Activated CD4-positive, alpha-beta T cell treated with anti-CD3 and anti-CD28 coated beads, Interleukin-10, Interleukin-2, amounts not matched to agents 100 ng/mL and 50 ng/mL, durations not matched to agents 16 hours and 8 hours (primary cell): ENCODE measurements at regions not wholly inside any gene's neighbourhood (a gene's known extent, or its start where the extent isn't known, plus 50 kb on each side); places are given as distances from the start of the nearest gene placed in this dataset.
"Not testable (repeated sequence)": the region's sequence is repeated elsewhere in the genome, so short reads cannot be mapped to it uniquely, and the experiment has no call there.

Source experiments
- DNase-seq: peaks from one replicate; pipeline ENCODE4 v3.0.0-alpha.2; 2020

DNA sequence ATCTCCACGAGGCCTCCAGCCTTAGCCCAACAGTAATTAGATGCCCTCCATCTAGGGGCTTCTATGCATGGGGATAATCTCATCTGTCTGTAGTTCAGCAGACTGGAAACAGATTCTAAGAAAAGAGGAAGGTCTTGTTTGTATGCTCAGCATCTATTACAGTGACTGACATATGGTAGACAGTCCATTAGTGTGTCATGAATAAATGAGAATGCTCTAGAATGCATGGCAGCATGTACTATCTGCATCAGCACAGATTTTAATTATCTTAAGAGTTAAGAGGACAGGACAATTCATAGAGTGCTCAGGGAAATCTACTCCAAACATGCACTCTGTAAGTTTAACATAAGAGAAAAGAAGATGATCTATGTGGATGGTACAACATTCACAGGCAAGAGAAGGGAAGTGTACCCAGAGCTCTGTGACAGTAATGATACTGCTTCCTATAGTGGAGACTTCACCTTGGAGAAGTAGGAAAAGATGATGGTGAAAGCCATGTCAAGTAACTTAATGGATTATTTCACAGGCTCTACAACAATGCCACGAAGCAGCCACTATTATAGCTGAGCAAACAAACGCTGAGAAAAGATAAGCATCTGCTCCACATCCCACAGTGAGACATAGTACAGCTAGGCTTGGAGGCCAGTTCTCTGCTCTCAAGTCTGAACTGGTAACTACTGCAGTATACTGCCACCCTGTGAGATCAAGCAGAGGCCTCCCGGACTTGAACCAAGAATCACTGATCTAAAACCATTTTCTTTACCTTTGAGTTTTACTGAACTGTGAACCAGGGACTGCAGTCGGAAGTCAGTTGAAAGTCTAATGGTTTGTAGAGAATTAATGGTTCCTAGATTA is 309.2 kb upstream of the SPTLC3 start:
- DNase-seq, result no peak

DNA sequence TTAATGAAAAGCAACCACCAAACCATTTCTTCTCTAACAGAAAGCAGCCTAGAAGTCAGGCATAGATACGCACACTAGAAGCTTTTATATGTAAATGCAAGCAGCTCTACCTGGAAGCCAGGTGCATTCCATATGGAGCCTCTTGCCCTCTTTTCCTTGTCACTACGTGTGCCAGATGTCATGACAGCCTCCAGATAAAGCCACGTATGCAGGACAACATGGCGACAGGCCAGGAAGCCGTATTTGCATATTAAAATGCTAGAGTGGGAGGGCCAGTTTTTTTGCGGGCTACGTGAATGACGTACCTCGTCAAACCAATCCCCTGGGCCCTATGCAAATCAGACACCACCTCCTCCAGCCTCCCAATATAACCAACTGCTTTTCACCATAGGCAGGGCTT is 308.1 kb upstream of the SPTLC3 start:
- DNase-seq, result no peak

- DNase-seq, result no peak
Measured at GRCh38 chr20:12702312-12702711, 306.5 kb upstream of the SPTLC3 start.

DNA sequence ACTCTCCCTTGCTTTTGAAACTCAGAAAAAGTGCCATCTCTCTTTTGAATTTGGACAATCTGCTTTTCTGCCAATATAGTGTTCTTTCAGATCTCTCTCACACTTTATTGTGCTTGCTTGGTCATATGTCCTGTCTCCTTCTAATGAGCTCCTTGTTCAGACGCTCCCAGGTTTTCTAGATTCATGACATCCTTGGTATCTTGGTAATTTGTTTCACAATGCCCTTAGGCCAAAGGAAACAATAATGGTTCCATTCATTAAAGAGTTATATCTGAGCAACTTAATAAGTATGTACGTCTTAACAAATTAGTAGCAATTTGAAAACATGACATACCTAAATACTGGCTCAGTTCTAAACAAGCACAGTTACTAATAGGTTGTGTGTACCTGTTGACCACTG is 293.4 kb upstream of the SPTLC3 start:
- DNase-seq, result no peak

- no peak for DNase-seq
Measured at GRCh38 chr20:12715991-12716680, 292.6 kb upstream of the SPTLC3 start.

GRCh38 chr20:12717061-12717460 is 291.7 kb upstream of the SPTLC3 start:
- DNase-seq, result no peak

- no peak for DNase-seq
Measured at GRCh38 chr20:12718619-12719018, 290.2 kb upstream of the SPTLC3 start.

DNA sequence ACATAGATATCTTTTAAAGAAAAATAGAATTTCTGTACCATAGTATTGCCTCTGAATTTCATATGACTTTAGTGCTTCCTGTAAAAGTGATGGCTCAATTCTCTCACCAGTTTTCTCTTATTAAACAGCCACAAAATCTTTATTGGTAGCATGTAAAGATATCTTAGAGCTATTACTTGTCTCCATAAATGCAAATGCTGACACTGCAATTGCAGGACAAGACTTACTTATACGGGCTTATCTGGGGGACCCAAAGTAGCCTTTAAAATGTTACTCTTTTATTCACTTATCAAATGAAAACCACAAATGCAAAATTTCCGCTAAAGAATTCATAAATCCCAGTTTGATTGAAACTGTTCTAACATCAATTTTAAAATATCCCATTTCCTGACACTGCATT is 287.1 kb upstream of the SPTLC3 start:
- no peak for DNase-seq

DNA sequence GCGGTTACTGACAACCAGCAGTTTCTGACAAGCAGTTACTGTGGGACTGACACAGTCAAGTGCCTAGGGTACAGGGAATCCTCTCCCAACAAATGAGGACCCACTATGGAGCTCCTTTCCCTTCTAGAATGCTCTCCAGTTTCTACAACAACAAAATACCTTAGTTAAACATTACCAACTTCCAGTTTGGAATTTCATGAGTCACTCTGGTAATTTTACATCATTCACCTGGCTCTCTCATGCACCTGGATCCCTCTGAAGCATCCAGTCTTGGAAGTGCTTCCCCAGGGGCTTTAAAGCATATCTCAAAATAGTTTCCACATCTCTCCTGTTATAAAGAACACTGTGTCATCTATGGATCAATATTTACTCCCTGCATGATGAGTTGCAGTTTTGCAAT is 286.7 kb upstream of the SPTLC3 start:
- no peak for DNase-seq

- no peak for DNase-seq
Measured at GRCh38 chr20:12723811-12724210, 285.0 kb upstream of the SPTLC3 start.

GRCh38 chr20:12728782-12729181 is 280.0 kb upstream of the SPTLC3 start:
- DNase-seq, result no peak

- DNase-seq, result no peak
Measured at GRCh38 chr20:12729326-12729725, 279.4 kb upstream of the SPTLC3 start.

GRCh38 chr20:12733811-12734210 is 275.0 kb upstream of the SPTLC3 start:
- no peak for DNase-seq

DNA sequence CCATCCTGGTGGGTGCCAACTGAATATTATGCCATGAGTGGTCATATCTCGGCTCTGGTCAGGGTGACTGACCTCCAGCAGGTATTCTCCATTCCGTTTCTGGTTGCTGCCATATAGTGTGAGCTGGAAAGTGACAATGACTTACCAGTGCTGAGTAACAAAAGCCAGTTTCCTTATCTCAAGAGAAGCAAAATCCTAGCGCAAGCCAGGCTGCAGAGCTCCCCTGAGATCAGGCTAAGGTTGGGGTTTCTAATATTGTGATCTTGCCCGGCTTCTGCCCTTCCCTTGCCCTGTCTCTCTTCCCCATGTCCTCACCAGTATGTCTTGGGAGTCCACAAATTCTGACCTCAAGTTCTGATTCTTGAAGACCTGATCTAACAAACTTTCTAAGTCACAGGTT is 271.3 kb upstream of the SPTLC3 start:
- no peak for DNase-seq

GRCh38 chr20:12737900-12738299 is 270.9 kb upstream of the SPTLC3 start:
- DNase-seq, result no peak

DNA sequence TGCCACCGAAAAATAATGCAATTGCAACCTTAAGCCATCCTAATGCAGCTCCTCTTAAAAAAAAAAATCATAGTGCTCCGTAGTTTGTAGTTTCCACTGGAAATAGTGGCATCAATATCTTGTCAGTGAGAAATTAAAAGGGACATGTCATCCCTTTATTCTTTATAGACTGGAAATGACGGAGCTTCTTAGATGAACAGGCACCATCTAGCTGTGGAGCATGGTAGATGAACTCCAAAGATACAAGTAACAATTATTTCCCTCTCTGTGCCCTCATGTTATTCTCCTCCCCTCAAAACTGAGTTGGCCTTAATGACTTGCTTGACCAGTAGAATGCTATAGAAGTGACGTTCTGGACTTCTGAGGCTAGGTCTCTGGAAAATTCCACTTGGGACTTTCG is 268.1 kb upstream of the SPTLC3 start:
- DNase-seq, result no peak

DNA sequence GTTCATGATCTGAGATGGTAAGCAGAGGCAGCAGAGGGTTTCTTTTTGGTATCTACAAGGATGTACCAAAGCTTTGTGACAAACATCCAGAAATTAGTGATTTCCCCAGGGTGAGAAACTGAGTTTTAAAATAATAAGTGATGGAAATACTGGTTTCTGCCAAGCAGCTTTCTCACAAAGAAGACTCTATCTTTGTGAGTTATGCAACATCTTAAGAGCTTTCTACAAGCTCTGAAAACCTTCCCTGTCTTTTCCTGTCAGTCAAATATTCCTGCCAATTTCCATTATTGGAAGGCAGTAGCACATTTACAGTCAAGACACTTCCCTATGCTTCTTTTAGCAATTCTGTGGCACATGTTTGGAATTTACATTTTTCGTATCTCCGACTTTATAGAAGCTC is 264.7 kb upstream of the SPTLC3 start:
- DNase-seq, result no peak

- DNase-seq, result no peak
Measured at GRCh38 chr20:12748359-12748994, 260.3 kb upstream of the SPTLC3 start.

GRCh38 chr20:12750221-12750620 is 258.6 kb upstream of the SPTLC3 start:
- DNase-seq, result no peak

DNA sequence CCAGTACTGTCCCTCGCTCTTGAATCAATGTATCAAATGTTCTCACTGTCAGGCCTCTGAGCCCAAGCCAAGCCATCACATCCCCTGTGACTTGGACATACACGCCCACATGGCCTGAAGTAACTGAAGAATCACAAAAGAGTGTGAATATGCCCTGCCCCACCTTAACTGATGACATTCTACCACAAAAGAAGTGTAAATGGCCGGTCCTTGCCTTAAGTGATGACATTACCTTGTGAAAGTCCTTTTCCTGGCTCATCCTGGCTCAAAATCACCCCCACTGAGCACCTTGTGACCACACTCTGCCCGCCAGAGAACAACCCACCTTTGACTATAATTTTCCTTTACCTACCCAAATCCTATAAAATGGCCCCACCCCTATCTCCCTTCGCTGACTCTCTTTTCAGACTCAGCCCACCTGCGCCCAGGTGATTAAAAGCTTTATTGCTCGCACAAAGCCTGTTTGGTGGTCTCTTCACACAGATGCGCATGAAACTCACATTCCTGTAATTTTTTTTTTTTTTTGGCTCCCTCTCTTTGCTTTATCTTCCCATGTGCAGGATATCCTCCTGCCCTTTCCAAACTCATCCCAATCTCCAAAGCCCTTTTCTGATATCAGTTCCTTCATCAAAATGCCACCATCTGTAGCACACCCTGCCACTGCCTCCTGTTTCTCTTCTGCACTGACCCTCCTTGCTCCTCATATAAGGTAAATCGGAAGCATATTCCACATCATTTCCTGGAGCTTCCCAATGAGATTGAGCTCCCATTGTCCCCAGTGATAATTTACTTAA is 255.7 kb upstream of the SPTLC3 start:
- DNase-seq, result not testable (repeated sequence)

- DNase-seq, result not testable (repeated sequence)
Measured at GRCh38 chr20:12753742-12754141, 255.0 kb upstream of the SPTLC3 start.

DNA sequence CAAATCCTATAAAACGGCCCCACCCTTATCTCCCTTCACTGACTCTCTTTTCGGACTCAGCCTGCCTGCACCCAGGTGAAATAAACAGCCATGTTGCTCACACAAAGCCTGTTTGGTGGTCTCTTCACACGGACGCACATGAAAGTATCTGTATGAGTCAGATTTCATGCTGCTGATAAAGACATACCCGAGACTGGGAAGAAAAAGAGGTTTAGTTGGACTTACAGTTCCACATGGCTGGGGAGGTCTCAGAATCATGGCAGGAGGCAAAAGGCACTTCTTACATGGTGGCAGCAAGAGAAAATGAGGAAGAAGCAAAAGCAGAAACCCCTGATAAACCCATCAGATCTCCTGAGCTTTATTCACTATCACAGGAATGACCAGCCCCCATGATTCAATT is 249.3 kb upstream of the SPTLC3 start:
- not testable (repeated sequence) for DNase-seq

DNA sequence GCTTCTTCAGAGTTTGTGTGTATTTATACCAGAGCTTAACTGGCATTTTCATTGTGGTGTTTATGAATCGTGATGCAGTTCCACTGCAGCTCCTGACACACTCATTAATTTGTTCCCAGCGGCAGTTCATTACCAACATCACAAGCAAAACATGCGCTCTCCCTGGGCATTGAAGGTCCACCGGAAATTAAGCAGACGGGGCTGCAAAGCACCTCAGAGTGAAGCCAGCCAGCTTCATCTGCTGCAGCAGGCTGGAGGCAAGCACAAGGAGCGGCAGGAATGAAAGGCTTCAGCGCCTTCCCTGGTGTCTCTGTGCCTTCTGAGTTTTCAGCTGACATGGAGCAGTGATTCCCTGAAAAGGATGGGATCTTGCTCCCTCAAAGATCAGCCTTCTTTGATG is 246.0 kb upstream of the SPTLC3 start:
- no peak for DNase-seq
